ENCODE measurements at regions not wholly inside any gene's neighbourhood (a gene's known extent, or its start where the extent isn't known, plus 50 kb on each side); places are given as distances from the start of the nearest gene placed in this dataset.
"Not testable (repeated sequence)": the region's sequence is repeated elsewhere in the genome, so short reads cannot be mapped to it uniquely, and the experiment has no call there.

DNA sequence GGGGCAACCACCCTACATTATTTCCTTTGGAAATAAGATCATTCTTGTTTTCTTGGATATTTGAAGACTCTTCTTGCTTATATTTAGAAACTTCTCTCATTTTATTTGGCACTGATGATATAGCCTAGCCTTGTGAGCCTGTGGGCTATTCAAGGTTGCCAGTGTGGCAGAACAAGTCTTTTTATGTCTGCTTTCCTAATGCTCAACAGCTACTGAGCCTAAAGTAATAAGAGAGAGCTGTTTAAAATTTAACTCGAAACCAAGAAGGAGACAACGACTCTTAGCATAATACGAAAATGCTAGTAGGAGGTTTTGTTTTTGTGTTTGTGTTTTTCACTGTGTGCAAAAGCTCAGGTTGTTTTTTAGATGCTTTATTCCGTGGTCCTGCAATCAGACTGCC is 104.0 kb upstream of the CPM start:
- POLR2A ChIA-PET = no interaction called here
- no peak overlapping the region for H3K27ac Mint-ChIP-seq
- DNase-seq = no peak
- H3K4me1 Mint-ChIP-seq = peaks cover 0 to 2% (median 0%) of the 10 kb centered on the region in 4 donors
- ATAC-seq = no peak
- no peaks in the 10 kb centered on the region for H3K36me3 Mint-ChIP-seq
- no peaks in the 10 kb centered on the region for H3K9me3 Mint-ChIP-seq
- no peak overlapping the region for H3K4me3 Mint-ChIP-seq
- H3K27me3 Mint-ChIP-seq = peaks cover 0 to 12% (median 4%) of the 10 kb centered on the region in 5 donors

DNA sequence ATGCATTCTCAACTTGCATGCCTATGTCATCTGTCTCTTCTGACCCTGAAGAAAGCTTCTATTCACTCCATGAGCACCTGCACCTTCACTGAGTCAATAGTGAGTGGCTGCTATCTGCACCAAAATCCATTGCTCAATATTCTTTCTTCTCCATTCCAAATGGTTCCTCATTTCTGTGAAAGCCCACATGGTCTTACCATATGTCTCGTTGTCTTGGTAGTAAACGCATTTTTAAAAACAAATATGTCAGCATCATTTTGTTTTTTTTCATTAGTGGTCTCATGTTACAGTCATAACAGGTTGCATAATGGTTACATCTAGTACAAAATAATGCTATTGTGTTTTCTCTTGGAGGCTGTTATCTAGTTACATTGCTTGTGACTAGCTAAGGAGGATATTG is 106.9 kb upstream of the CPM start:
- H3K4me1 Mint-ChIP-seq = peaks cover 0 to 2% (median 0%) of the 10 kb centered on the region in 4 donors
- ATAC-seq = no peak
- no peak overlapping the region for H3K4me3 Mint-ChIP-seq
- H3K36me3 Mint-ChIP-seq = no peaks in the 10 kb centered on the region
- H3K27ac Mint-ChIP-seq = no peak overlapping the region
- POLR2A ChIA-PET = no interaction called here
- no peak for DNase-seq
- no peaks in the 10 kb centered on the region for H3K9me3 Mint-ChIP-seq
- H3K27me3 Mint-ChIP-seq = peaks cover 0 to 4% (median under 1%) of the 10 kb centered on the region in 5 donors

DNA sequence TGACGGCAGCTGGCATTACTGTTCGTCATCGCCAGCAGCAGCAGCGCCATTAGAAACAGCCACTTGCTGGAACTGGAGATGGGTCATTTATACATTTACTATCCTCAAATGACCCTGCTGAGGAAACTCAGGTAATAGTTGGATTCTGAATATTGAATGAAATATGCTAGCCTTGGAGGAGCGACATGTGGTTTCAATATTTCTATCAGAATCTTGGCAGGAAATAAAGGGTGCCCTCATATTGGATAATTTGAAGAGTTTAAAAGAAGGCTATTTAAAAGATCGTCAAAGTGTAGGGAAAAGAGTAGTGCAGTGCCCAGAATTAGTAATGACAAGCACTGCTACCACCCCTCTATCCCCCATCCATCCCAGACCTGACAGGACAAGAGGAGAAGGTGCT is 109.6 kb upstream of the CPM start:
- Mint-ChIP-seq H3K4me3 (no peak overlapping the region), H3K27ac (no peak overlapping the region), H3K27me3 (peaks cover 0 to 9% (median 4%) of the 10 kb centered on the region in 5 donors), H3K9me3 (no peaks in the 10 kb centered on the region), H3K4me1 (peaks cover 0 to 2% (median 0%) of the 10 kb centered on the region in 4 donors), H3K36me3 (no peaks in the 10 kb centered on the region)
- DNase-seq (no peak), ATAC-seq (no peak)
- POLR2A ChIA-PET = no interaction called here

DNA sequence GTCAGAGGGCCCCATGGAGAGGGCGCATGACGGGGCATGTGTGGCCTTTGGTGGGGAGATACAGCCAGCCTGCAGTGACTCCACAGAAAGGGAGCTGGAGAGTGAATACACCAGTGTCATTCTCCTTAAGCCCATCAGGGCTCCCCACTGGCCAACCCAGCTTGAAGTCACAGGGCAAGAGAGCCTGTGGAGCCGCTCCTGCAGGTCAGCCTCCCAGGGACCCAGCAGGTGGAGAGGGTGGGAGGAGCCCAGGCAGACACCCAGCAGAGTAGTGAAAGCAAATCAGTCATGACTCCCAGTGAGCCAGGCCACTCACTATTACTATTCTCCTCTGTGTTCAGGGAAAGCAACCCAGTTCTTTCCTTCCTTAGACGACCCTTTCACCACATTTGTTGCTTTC is 110.0 kb upstream of the CPM start:
- H3K27me3 Mint-ChIP-seq = peaks cover 3 to 9% (median 5%) of the 10 kb centered on the region in 5 donors
- DNase-seq (no peak), ATAC-seq (no peak)
- no peaks in the 10 kb centered on the region for H3K36me3 Mint-ChIP-seq
- H3K4me3 Mint-ChIP-seq = no peak overlapping the region
- H3K27ac Mint-ChIP-seq = no peak overlapping the region
- H3K4me1 Mint-ChIP-seq = peaks cover 0 to 2% (median 0%) of the 10 kb centered on the region in 4 donors
- no peaks in the 10 kb centered on the region for H3K9me3 Mint-ChIP-seq
- POLR2A ChIA-PET = no interaction called here

DNA sequence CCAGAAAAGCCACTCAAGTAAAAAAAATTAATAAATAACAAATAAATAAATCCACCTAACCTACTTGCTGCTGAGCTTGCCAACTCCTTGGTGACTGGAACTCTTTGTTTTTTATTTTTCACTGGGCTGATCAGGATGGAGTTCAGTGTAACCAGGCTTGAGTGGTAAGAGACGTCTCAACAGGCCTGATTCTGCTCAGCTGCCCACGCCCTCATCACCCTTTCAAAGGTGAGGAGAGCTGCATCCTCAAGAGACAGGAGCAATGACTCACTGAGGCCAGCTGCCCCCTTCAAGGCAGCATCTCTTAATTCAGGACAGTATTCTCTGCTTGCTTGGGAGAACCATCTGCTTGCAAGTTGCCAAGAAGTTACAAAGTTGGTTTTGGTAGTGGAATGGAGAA is 111.9 kb upstream of the CPM start:
- Mint-ChIP-seq H3K27me3 (peaks cover 4 to 18% (median 12%) of the 10 kb centered on the region in 5 donors), H3K36me3 (peaks cover 0 to 5% (median 0%) of the 10 kb centered on the region in 3 donors), H3K4me1 (no peaks in the 10 kb centered on the region), H3K9me3 (no peaks in the 10 kb centered on the region), H3K4me3 (no peak overlapping the region), H3K27ac (no peak overlapping the region)
- POLR2A ChIA-PET = no interaction called here
- no peak for ATAC-seq
- DNase-seq = no peak

DNA sequence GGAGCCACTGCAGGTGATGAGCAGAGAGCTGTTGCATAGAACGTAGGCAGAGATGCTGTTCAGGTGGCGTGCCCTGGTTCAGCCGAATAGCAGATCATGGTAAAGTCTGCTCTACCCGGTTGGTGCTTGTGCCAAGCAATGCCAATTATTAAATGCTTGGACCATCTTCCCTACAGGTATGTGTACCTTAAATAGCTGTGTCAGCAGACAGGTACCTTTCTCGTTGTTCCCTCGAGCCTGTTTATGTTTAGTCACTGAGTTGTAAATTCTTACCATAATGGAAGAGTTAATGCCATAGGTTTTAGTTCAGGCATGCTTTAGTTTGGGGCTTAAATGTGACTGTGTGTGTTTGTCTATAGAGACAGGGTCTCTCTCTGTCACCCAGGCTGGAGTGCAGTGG is 112.5 kb upstream of the CPM start:
- peaks cover 3 to 21% (median 13%) of the 10 kb centered on the region in 5 donors for H3K27me3 Mint-ChIP-seq
- ATAC-seq (no peak), DNase-seq (no peak)
- H3K36me3 Mint-ChIP-seq = peaks cover 0 to 5% (median 0%) of the 10 kb centered on the region in 3 donors
- H3K4me3 Mint-ChIP-seq = no peak overlapping the region
- POLR2A ChIA-PET = no interaction called here
- H3K9me3 Mint-ChIP-seq = peaks cover 0 to 4% (median 0%) of the 10 kb centered on the region in 9 donors
- H3K27ac Mint-ChIP-seq = no peak overlapping the region
- H3K4me1 Mint-ChIP-seq = no peaks in the 10 kb centered on the region

DNA sequence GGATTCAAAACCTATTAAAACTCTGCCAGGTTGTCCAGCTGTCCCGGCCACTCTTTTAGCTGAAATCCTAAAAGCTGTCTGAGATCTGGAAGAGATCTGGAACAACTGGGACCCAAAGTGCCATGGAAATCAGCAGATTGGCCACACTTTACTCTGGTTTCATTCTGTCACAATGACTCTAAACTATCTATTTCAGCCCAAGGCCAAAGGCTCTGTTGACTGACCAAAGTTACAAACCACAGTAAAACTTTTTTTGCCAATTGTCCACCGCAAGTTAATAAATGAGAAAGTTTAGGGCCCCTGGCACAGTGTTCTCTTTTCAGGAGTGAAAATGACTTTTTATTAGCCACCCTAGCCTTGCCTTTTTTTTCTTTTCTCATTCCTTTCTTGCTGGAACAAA is 113.4 kb upstream of the CPM start:
- H3K27me3 Mint-ChIP-seq = peaks cover 6 to 28% (median 15%) of the 10 kb centered on the region in 5 donors
- H3K4me3 Mint-ChIP-seq = no peak overlapping the region
- H3K27ac Mint-ChIP-seq = no peak overlapping the region
- POLR2A ChIA-PET = no interaction called here
- H3K4me1 Mint-ChIP-seq = no peaks in the 10 kb centered on the region
- H3K9me3 Mint-ChIP-seq = peaks cover 0 to 4% (median 0%) of the 10 kb centered on the region in 9 donors
- H3K36me3 Mint-ChIP-seq = peaks cover 0 to 5% (median 0%) of the 10 kb centered on the region in 3 donors
- ATAC-seq (no peak), DNase-seq (no peak)

DNA sequence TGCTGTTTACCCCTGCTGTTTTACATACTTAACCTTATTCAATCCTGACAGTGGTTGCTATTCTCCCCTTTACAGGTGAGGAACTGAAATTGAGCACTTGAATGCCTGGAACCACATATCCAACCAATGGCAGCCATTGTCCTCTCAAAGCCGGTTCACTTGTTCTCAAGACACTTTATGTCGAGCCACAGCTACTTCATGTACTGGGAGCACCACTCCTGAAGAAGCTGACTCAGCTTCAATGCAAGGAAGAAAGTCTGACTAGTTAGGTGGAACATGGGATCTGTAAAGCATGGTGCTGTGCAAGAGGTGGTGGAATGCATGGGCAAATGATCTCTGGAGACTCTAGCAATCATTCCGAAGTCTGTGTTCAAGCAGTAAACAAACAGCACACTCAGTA is 113.9 kb upstream of the CPM start:
- Mint-ChIP-seq H3K27me3 (peaks cover 6 to 28% (median 15%) of the 10 kb centered on the region in 5 donors), H3K27ac (no peak overlapping the region), H3K9me3 (peaks cover 0 to 6% (median 0%) of the 10 kb centered on the region in 9 donors), H3K36me3 (peaks cover 0 to 5% (median 0%) of the 10 kb centered on the region in 3 donors), H3K4me3 (no peak overlapping the region), H3K4me1 (no peaks in the 10 kb centered on the region)
- ATAC-seq = no peak
- POLR2A ChIA-PET = no interaction called here
- DNase-seq = no peak

DNA sequence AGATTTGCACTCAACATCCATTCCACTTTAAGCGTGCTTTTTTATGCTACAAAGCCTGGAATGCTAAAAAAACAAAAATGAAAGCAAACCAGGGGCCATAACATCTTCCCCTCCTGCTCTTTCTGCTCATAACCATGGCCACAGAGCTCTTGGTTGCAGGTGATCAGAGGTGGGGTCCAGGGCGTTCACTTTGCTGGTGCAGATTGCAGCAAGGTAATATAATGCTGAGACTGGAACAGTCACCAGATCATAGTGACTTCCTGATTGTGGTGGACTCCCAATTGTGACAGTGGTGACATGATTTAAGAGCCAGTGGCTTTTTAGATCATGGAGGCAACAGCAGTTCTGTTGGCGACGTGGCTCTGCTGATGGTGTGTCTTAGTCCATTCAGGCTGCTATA is 115.0 kb upstream of the CPM start:
- no peak overlapping the region for H3K27ac Mint-ChIP-seq
- peaks cover 0 to 6% (median 0%) of the 10 kb centered on the region in 9 donors for H3K9me3 Mint-ChIP-seq
- peaks cover 0 to 5% (median 0%) of the 10 kb centered on the region in 3 donors for H3K36me3 Mint-ChIP-seq
- POLR2A ChIA-PET = no interaction called here
- no peaks in the 10 kb centered on the region for H3K4me1 Mint-ChIP-seq
- no peak overlapping the region for H3K4me3 Mint-ChIP-seq
- ATAC-seq (no peak), DNase-seq (no peak)
- H3K27me3 Mint-ChIP-seq = peaks cover 6 to 28% (median 15%) of the 10 kb centered on the region in 5 donors

DNA sequence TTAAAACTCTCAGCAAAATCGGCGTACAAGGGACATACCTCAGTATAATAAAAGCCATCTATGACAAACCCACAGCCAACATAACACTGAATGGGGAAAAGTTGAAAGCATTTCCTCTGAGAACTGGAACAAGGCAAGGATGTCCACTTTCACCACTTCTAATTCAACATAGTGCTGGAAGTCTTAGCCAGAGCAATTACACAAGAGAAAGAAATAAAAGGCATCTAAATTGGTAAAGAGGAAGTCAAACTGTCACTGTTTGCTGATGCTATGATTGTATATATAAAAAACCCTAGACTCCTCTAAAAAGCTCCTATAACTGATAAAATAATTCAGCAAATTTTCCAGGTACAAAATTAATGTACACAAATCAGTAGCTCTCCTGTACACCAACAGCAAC is 116.9 kb upstream of the CPM start:
- H3K36me3 Mint-ChIP-seq, DNase-seq, POLR2A ChIA-PET, ATAC-seq, H3K4me1 Mint-ChIP-seq, H3K9me3 Mint-ChIP-seq, H3K27ac Mint-ChIP-seq, H3K4me3 Mint-ChIP-seq: not testable (repeated sequence)
- peaks cover 8 to 33% (median 15%) of the 10 kb centered on the region in 5 donors for H3K27me3 Mint-ChIP-seq

DNA sequence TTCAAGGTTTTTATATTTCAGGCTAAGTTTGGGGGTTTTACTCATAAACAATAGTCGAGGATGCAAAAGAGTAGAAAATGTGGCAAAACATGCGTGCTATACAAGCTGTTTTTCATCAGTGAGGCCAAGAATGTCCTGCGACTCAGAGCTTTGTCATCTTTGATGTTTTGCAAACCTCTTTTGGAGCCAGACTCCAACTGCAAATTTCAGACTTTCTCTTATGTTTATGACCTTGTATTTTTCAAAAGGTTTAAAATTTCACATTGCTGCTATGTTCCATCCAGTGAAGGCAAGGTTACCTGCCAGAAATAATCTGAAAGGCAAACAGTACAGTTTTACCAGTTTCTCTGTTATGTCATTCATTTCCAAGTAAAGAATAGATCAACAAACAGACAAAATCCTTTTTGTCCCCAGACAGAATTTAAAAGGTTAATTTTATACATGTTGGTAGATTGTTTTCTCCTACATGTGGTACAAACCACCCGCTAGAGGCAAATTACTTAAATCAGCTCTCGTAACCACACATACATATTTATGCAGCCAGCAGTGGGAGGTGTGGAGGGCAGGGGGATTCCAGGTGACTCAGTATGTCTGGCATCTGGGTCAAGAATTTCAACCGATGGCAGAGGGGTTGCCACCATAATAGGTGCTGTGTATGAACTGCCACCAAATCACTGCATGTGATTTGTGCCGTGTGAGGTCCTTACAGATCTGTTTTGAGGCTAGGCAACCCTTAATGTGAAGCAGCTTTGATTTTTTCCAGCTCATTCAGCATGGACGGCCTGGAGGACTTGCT is 119.8 kb upstream of the CPM start:
- Mint-ChIP-seq H3K27ac (no peak overlapping the region), H3K4me3 (no peak overlapping the region), H3K27me3 (peaks cover 8 to 29% (median 10%) of the 10 kb centered on the region in 5 donors), H3K9me3 (peaks cover 0 to 6% (median 0%) of the 10 kb centered on the region in 9 donors), H3K4me1 (no peaks in the 10 kb centered on the region), H3K36me3 (peaks cover 0 to 5% (median 0%) of the 10 kb centered on the region in 3 donors)
- ATAC-seq (no peak), DNase-seq (no peak)
- POLR2A ChIA-PET = no interaction called here

DNA sequence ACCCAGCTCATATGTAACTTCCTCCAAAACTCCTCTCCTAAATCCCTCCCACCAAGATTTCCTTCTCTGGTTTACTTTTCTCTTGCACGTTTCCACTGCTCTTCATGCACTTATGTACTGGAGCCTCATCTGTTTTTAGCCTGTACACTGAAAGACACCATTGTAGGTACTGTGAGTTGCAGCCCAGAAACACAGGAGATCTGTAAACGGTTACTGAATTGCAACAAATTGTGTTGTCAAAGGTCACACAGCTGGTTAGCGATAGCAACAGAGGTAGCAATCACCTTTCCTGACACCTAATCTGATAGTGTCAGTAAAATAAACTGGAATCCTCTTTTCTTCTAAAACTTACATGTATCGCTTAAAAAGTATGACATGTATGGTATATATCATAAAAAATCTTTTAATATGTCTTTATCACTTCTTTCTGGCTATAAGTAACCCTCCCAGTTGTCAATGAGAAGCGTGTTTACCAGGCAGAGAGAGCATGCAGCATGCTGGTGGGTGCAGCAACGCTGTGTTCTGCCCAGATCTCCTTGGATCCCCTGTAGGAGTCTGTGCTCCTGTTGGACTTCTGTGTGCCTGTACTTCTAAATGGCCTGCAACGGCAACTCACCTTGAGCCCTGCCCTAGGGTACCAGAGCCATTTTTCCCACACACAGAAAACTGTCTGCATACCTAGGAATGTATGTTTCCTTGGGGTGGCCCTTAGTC is 121.5 kb upstream of the CPM start:
- no peak for ATAC-seq
- no peak for DNase-seq
- POLR2A ChIA-PET = no interaction called here
- Mint-ChIP-seq H3K27me3 (peaks cover 5 to 22% (median 8%) of the 10 kb centered on the region in 5 donors), H3K27ac (peak overlapping the region in 2 of 10 donors; percentile 6 to 50), H3K4me1 (peaks cover 0 to 2% (median 0%) of the 10 kb centered on the region in 4 donors), H3K36me3 (peaks cover 0 to 3% (median 0%) of the 10 kb centered on the region in 3 donors), H3K9me3 (peaks cover 0 to 6% (median 0%) of the 10 kb centered on the region in 9 donors), H3K4me3 (no peak overlapping the region)

DNA sequence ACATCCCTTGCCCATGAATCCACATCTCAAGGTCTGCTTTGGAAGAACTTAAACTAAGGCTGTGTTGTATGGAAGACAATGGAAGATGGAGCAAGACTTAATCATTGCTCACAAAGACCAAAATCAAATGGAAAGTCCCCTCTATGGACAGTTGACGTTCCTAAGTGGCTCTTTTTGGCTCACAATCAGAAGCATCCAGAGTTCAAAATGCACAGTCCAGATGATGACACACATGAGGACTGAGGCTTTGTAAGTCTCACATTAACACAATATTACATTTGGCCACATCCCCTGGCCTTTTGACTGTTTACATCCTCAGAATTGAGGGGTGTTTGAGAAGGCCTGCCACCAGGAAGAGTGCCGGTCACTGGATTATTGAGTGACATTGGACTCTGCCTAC is 122.3 kb upstream of the CPM start:
- Mint-ChIP-seq H3K4me1 (peaks cover 0 to 2% (median 0%) of the 10 kb centered on the region in 4 donors), H3K4me3 (no peak overlapping the region), H3K27me3 (peaks cover 2 to 18% (median 8%) of the 10 kb centered on the region in 5 donors), H3K36me3 (no peaks in the 10 kb centered on the region), H3K27ac (no peak overlapping the region), H3K9me3 (peaks cover 0 to 6% (median 0%) of the 10 kb centered on the region in 9 donors)
- ATAC-seq (no peak), DNase-seq (no peak)
- POLR2A ChIA-PET = no interaction called here
